Inferior parietal cortex (tissue), 1 donor: ENCODE measurements at regions not wholly inside any gene's neighbourhood (a gene's known extent, or its start where the extent isn't known, plus 50 kb on each side); places are given as distances from the start of the nearest gene placed in this dataset.
"Not testable (repeated sequence)": the region's sequence is repeated elsewhere in the genome, so short reads cannot be mapped to it uniquely, and the experiment has no call there.

ENCODE experiments used
- DNase-seq: peaks from one replicate; pipeline ENCODE4 v3.0.0-alpha.2; 2016; ENCODE audit errors: extremely low spot score

GRCh38 chr12:115811045-115811444 lies 466.4 kb downstream of the MED13L start:
- DNase-seq = no peak

- DNase-seq = no peak
These were observed 467.2 kb downstream of the MED13L start for GRCh38 chr12:115810122-115810901.

GRCh38 chr12:115806000-115806399 lies 471.5 kb downstream of the MED13L start:
- no peak for DNase-seq

- no peak for DNase-seq
These were observed 474.7 kb downstream of the MED13L start for GRCh38 chr12:115802767-115803166.

- DNase-seq = no peak
These were observed 475.6 kb downstream of the MED13L start for GRCh38 chr12:115801871-115802270.

- DNase-seq = no peak
These were observed 477.9 kb downstream of the MED13L start for GRCh38 chr12:115799610-115800009.

GRCh38 chr12:115798309-115798917 lies 479.1 kb downstream of the MED13L start:
- DNase-seq = no peak

- DNase-seq = no peak
These were observed 482.8 kb downstream of the MED13L start for GRCh38 chr12:115794659-115795081.

- DNase-seq = no peak
These were observed 486.2 kb downstream of the MED13L start for GRCh38 chr12:115791331-115791730.

GRCh38 chr12:115790526-115790925 lies 487.0 kb downstream of the MED13L start:
- DNase-seq = no peak

- not testable (repeated sequence) for DNase-seq
These were observed 491.0 kb downstream of the MED13L start for GRCh38 chr12:115786490-115786889.

GRCh38 chr12:115785548-115785947 lies 491.9 kb downstream of the MED13L start:
- no peak for DNase-seq

GRCh38 chr12:115776399-115776798 lies 501.1 kb downstream of the MED13L start:
- no peak for DNase-seq

GRCh38 chr12:115774148-115774895 lies 503.2 kb downstream of the MED13L start:
- DNase-seq = no peak

GRCh38 chr12:115771601-115772000 lies 505.9 kb downstream of the MED13L start:
- DNase-seq = no peak

- no peak for DNase-seq
These were observed 506.4 kb downstream of the MED13L start for GRCh38 chr12:115771065-115771464.

GRCh38 chr12:115770643-115771042 lies 506.9 kb downstream of the MED13L start:
- no peak for DNase-seq

- DNase-seq = no peak
These were observed 509.6 kb downstream of the MED13L start for GRCh38 chr12:115767916-115768315.

GRCh38 chr12:115763982-115764621 lies 513.4 kb downstream of the MED13L start:
- DNase-seq = no peak

- DNase-seq = no peak
These were observed 514.1 kb downstream of the MED13L start for GRCh38 chr12:115763376-115763775.

GRCh38 chr12:115762936-115763335 lies 514.6 kb downstream of the MED13L start:
- no peak for DNase-seq

- no peak for DNase-seq
These were observed 515.7 kb downstream of the MED13L start for GRCh38 chr12:115761784-115762183.
